ENCODE measurements at regions not wholly inside any gene's neighbourhood (a gene's known extent, or its start where the extent isn't known, plus 50 kb on each side); places are given as distances from the start of the nearest gene placed in this dataset.

GRCh38 chr2:118672571-118673158 lies 174.8 kb downstream of the EN1 start:
- H3K4me3 ChIP-seq (ENCODE audit: low read length, poor library complexity, severe bottlenecking), result no peak overlapping the region
- TF ChIP-seq CTCF (conservative IDR thresholded peaks at IDR 0.05; ENCODE audit: low read length) (no peak), EZH2phosphoT487 (IDR thresholded peaks at IDR 0.05; ENCODE audit: borderline replicate concordance) (no peak)
- no peaks in the 10 kb centered on the region for H3K9me2 ChIP-seq (replicated peaks; ENCODE audit: low read depth, low read length)
- no peaks in the 10 kb centered on the region for H3K27me3 ChIP-seq (ENCODE audit: insufficient read depth, low read length, poor library complexity, severe bottlenecking)
- no peaks in the 10 kb centered on the region for H4K20me1 ChIP-seq (ENCODE audit: insufficient read depth, low read length, poor library complexity, severe bottlenecking)
- H3K36me3 ChIP-seq (ENCODE audit: insufficient read depth, low read length), result no peaks in the 10 kb centered on the region
- H3K9ac ChIP-seq (ENCODE audit: low read depth, low read length, poor library complexity, severe bottlenecking), result no peak overlapping the region
- no peak overlapping the region for H3K4me2 ChIP-seq (ENCODE audit: low read depth, low read length, poor library complexity, severe bottlenecking)
- H3F3A ChIP-seq (ENCODE audit: low read depth), result no peaks in the 10 kb centered on the region
- no peaks in the 10 kb centered on the region for H3K4me1 ChIP-seq (ENCODE audit: insufficient read depth, low read length, poor library complexity, severe bottlenecking)
- no peaks in the 10 kb centered on the region for H3K9me3 ChIP-seq (ENCODE audit: insufficient read depth, low read depth, low read length)
- H2AFZ ChIP-seq (ENCODE audit: low read length), result no peak overlapping the region
- H3K79me2 ChIP-seq (ENCODE audit: insufficient read depth, low read length), result no peaks in the 10 kb centered on the region

GRCh38 chr2:118671701-118672454 lies 175.6 kb downstream of the EN1 start:
- Histone ChIP-seq H3K4me3 (ENCODE audit: low read length, poor library complexity, severe bottlenecking) (no peak overlapping the region), H3K4me1 (ENCODE audit: insufficient read depth, low read length, poor library complexity, severe bottlenecking) (no peaks in the 10 kb centered on the region), H3K9me2 (replicated peaks; ENCODE audit: low read depth, low read length) (no peaks in the 10 kb centered on the region), H3K9me3 (ENCODE audit: insufficient read depth, low read depth, low read length) (no peaks in the 10 kb centered on the region), H4K20me1 (ENCODE audit: insufficient read depth, low read length, poor library complexity, severe bottlenecking) (no peaks in the 10 kb centered on the region), H3K27me3 (ENCODE audit: insufficient read depth, low read length, poor library complexity, severe bottlenecking) (no peaks in the 10 kb centered on the region), H3K79me2 (ENCODE audit: insufficient read depth, low read length) (no peaks in the 10 kb centered on the region), H3F3A (ENCODE audit: low read depth) (no peaks in the 10 kb centered on the region), H3K9ac (ENCODE audit: low read depth, low read length, poor library complexity, severe bottlenecking) (no peak overlapping the region), H2AFZ (ENCODE audit: low read length) (no peak overlapping the region), H3K36me3 (ENCODE audit: insufficient read depth, low read length) (no peaks in the 10 kb centered on the region), H3K4me2 (ENCODE audit: low read depth, low read length, poor library complexity, severe bottlenecking) (no peak overlapping the region)
- TF ChIP-seq CTCF (conservative IDR thresholded peaks at IDR 0.05; ENCODE audit: low read length) (no peak), EZH2phosphoT487 (IDR thresholded peaks at IDR 0.05; ENCODE audit: borderline replicate concordance) (no peak)

GRCh38 chr2:118670838-118671237 lies 176.6 kb downstream of the EN1 start:
- Histone ChIP-seq H3K9me3 (ENCODE audit: insufficient read depth, low read depth, low read length) (no peaks in the 10 kb centered on the region), H3K9ac (ENCODE audit: low read depth, low read length, poor library complexity, severe bottlenecking) (no peak overlapping the region), H3K4me1 (ENCODE audit: insufficient read depth, low read length, poor library complexity, severe bottlenecking) (no peaks in the 10 kb centered on the region), H3K27me3 (ENCODE audit: insufficient read depth, low read length, poor library complexity, severe bottlenecking) (no peaks in the 10 kb centered on the region), H3K9me2 (replicated peaks; ENCODE audit: low read depth, low read length) (no peaks in the 10 kb centered on the region), H4K20me1 (ENCODE audit: insufficient read depth, low read length, poor library complexity, severe bottlenecking) (no peaks in the 10 kb centered on the region), H3F3A (ENCODE audit: low read depth) (no peaks in the 10 kb centered on the region), H3K36me3 (ENCODE audit: insufficient read depth, low read length) (no peaks in the 10 kb centered on the region), H2AFZ (ENCODE audit: low read length) (no peak overlapping the region), H3K4me2 (ENCODE audit: low read depth, low read length, poor library complexity, severe bottlenecking) (no peak overlapping the region), H3K79me2 (ENCODE audit: insufficient read depth, low read length) (no peaks in the 10 kb centered on the region), H3K4me3 (ENCODE audit: low read length, poor library complexity, severe bottlenecking) (no peak overlapping the region)
- no peak for TF ChIP-seq CTCF (conservative IDR thresholded peaks at IDR 0.05; ENCODE audit: low read length)
